ENCODE measurements at regions not wholly inside any gene's neighbourhood (a gene's known extent, or its start where the extent isn't known, plus 50 kb on each side); places are given as distances from the start of the nearest gene placed in this dataset.

DNA sequence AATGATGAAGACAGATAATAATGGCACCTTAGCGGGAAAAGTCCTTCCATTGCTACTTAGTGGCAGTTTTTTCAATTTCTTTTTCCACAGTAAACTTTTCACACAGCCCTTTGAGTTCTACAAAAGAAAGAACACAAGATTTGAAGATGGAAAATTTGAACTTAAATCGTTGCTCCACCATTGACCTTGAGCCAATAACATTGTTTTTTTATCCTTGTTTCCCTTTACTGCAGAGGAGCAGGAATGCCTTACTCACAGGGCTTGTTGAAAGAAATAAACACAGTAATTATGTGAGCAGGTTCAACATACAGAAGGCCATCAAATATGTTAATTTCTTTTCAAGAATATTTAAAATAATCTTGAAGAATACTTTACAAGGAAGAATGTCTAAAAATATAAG is 181.5 kb upstream of the KRR1 start:
- TF ChIP-seq, protein P1, sequence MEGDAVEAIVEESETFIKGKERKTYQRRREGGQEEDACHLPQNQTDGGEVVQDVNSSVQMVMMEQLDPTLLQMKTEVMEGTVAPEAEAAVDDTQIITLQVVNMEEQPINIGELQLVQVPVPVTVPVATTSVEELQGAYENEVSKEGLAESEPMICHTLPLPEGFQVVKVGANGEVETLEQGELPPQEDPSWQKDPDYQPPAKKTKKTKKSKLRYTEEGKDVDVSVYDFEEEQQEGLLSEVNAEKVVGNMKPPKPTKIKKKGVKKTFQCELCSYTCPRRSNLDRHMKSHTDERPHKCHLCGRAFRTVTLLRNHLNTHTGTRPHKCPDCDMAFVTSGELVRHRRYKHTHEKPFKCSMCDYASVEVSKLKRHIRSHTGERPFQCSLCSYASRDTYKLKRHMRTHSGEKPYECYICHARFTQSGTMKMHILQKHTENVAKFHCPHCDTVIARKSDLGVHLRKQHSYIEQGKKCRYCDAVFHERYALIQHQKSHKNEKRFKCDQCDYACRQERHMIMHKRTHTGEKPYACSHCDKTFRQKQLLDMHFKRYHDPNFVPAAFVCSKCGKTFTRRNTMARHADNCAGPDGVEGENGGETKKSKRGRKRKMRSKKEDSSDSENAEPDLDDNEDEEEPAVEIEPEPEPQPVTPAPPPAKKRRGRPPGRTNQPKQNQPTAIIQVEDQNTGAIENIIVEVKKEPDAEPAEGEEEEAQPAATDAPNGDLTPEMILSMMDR (IDR thresholded peaks at IDR 0.05) = no peak
- no peak for TF ChIP-seq POLR2A (IDR thresholded peaks at IDR 0.05)

All from vagina (tissue), 2 donors.